NCI-H2196 (cell line): ENCODE measurements at regions not wholly inside any gene's neighbourhood (a gene's known extent, or its start where the extent isn't known, plus 50 kb on each side); places are given as distances from the start of the nearest gene placed in this dataset.

ENCODE experiments used
- DNase-seq: peaks from one replicate; lab custom pipeline; 2025; ENCODE audit not compliant: unreplicated experiment; lab: John Stamatoyannopoulos, UW

DNA sequence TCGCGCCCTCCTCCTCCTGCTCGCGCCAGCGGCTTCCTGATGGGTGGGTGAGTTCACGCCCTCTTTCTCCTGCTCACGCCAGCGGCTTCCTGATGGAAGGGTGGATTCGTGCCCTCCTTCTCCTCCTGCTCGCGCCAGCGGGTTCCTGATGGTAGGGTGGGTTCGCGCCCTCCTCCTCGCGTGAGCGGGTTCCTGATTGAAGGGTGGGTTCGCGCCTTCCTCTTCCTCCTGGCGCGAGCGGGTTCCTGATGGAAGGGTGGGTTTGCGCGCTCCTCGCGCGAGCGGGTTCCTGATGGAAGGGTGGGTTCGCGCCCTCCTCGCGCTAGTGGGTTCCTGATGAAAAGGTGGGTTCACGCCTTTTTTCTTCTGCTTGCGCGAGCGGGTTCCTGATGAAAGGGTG is 62.0 kb upstream of the MGAT5 start:
- no peak for DNase-seq

DNA sequence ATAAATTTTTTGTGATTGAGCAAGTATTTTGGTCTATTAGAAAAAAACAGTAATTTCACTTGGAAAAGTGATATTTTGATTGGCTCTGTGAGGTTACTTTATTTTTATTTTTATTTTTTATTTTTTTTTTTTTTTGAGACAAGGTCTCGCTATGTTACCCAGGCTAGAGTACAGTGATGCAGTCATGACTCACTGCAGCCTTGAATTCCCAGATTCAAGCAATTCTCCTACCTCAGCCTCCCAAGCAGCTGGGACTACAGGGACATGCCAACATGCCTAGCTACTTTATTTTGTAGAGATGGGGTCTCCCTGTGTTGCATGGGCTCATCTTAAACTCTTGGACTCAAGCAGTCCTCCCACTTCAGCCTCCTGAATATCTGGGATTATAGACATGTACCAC is 60.9 kb upstream of the MGAT5 start:
- DNase-seq, result no peak

DNA sequence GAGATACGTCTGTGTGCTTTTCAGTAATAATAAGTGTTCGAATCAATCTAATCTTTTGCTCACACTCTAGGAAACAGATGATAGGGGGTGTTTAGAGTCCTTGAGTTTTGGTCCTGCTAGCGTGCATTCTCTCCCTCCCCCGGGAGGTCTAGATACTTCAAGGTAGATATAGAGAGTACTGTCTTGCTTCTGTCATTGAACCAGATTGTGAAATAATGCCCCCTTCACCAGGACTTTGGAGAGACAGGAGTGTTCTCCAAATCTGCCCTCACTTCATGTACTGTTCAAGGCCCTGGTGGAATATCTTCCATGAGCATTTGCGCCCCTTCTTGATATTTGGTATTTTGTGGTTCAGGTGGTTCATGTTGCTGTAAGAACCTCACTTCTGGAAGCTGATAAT is 59.4 kb upstream of the MGAT5 start:
- no peak for DNase-seq

DNA sequence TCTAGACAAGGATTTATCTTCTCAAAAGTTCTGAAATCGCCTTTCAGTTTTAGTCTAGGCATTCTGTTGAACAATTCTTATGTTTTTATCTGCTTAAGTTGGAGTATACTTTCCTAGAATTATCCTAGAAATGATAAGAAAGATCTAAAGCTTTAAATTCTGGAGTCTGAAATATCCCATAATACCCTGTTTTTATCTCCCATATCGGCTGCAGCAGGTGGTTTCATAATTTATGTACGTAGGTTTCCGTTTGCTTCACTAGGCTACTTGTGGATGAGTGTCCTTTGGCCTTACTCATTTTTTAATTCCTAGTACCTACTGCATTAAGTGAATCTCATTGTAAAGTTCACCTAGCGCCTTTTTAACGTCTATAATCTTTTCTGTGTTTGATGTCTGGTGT is 58.5 kb upstream of the MGAT5 start:
- DNase-seq, result no peak

DNA sequence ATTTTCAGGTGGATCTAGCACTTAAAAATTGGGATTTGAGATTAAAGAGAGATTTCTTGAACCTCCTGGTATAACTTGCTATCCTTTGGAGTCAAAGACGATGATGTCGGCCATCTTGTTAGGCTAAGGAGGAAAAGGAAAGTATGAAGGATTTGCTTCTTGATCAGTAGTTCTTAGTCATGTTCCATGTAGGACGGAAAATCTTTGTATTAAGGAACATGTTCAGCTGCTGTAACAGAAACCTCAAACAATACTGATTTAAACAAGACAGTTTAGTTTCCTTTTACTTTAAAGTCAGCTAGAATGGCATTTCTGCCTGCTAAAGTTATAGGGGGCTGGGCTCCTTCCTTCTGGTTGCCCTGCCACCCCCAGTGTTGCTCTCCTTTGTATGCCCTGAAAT is 56.4 kb upstream of the MGAT5 start:
- DNase-seq, result no peak

DNA sequence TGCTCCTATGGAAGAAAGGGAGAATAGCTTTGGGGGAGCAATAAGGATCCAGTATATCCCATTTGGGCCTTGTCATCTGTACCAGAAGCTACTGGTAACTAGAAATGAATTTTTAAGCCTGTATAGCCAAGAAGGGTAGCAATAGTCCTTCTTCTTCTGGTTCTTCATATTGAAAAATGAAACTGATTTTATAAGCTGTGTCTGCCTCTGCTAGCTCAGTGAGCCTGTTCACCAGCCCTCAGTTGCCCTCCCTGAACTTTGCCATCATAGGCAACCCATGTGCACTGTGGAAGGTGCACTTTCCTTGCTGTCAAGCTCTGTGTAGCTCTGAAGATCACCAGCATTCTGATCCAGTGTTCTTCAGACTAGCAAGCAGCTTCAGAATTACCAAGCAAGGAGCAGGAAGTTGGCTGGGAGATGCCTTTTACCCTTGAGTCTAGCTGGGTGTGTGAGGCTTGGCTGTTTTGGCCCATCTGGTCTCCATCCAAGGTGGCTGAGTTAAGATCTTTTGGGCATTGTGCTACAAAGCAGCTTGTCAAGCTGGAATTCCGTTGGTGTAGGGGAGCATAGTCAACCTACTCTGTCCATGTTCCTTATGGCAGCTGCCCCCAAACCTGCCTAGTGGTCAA is 55.8 kb upstream of the MGAT5 start:
- DNase-seq, result no peak

DNA sequence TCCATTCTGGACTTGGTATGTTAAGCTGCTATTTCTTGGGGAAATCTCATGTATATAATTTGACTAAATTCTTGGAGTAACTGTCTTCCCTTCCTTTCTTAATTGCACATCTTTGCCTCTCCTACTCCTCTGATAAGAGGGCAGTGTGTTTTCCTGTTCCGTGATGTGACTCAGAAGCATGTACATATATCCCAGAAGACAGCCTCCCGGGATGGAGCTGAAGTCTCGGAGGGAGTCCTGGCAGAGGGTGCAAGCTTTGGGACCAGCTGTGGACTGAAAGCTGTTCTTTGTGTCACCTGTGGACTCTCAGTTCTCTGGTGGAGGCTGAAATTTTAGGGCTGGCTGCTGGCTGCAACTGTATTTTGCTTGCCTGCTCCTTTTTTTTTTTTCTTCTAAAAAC is 54.7 kb upstream of the MGAT5 start:
- no peak for DNase-seq

DNA sequence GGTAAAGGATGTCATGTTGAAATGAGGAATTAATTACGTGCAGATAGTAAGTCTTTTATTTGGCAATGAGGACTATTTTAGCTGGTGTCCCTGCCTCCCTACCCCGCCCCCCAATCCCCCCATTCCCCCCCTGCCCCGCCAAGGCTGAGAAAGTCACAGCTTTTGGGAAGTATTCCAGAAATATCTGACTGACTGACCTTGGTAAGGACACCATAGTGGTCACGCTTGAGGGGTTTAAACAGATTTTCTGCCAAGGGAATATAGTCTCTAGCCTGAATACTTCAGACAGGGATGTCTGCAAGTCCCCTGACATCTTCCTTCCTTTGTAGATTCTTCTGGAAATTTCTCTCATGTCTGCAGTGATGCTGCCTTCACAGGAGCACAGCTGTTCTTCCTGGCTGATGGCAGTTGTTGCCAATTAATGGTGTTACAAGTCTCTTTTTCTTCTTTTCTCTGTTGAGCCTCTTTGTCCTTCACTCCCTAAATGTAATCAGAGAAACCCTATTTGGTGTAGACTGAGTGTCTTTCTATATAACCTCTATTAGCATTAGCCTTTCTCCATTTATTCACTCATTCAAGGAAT is 53.7 kb upstream of the MGAT5 start:
- no peak for DNase-seq

DNA sequence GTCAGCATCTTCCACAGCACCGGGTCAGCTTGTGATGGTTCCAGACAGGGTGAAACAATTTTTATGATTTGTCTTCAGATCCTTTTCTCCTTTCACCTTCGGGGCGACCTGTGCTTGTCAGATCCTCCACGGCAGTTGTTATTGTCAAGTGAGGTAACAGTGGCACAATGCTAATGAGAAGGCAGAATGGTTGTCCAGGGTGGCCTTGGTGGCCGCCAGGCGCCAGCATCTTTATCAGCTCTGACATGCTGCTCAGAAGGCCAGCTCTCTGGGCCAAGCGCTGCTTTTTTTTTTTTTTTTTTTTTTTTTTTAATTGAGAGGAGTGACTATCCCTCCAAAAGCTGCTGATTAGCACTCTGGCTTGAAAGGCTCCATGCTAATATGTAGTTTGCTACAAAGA is 52.3 kb upstream of the MGAT5 start:
- no peak for DNase-seq

DNA sequence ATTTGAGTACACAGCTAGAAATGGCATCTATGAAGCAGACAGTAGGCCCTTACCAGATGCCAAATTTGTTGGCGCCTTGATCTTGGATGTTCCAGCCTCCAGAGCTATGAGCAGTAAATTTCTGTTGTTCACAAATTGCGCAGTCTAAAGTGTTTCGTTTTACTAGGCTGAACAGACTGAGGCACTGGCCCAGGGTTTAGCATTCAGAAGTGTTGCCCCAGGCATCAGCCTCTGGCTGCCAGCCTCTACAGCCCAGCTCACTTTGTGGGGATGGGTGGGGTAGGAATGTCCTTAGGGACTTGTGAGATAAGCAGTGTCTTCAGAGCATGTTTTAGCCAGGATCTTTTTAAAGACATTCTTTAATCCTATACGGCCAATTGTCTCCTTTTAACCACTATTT is 51.5 kb upstream of the MGAT5 start:
- no peak for DNase-seq

DNA sequence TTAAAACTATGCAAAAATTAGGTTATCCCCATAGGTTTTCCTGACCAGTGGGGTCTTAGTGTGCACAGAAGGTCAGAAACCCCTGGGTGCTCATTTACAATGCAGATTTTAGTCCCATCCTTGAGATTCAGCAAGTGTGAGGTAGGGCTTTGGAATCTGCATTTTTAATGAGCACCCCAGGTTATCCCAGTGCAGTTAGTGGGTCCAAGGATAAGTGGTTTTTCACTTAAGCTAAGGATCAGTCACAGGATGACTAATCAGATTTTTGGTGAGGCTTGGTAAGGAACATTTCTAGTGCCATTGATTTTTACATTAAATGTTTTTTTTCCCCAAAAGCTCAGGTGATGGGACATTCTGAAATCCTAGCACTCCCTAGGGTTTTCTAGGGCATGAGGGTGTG is 50.7 kb upstream of the MGAT5 start:
- no peak for DNase-seq
